GM21447 (cell line): ENCODE measurements at regions not wholly inside any gene's neighbourhood (a gene's known extent, or its start where the extent isn't known, plus 50 kb on each side); places are given as distances from the start of the nearest gene placed in this dataset.

Experiments used
- ATAC-seq: cut with Tn5 transposase; IDR thresholded peaks from one replicate; pipeline ENCODE4 v1.9.1; 2021; ENCODE audit not compliant: unreplicated experiment

DNA sequence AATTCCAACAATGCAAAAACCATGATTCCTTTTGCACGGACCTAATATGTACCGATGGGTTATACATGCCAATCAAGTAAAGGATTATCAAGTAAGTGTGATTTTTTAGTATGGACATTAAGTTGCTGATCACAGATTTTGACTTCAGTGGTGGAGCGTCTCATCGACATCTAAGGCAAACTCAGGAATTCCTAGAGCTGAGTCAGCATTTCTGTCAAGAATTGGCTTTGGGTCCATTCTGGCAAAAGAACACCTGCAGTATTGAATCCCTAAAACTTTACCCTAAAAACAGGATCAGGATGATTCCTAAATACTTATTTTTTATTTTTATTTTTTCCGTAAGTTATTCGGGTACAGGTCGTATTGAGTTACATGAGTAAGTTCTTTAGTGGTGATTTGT, 83.6 kb downstream of the HPGD start:
- no peak for ATAC-seq

GRCh38 chr4:174437749-174438148, 84.5 kb downstream of the HPGD start:
- ATAC-seq: no peak

DNA sequence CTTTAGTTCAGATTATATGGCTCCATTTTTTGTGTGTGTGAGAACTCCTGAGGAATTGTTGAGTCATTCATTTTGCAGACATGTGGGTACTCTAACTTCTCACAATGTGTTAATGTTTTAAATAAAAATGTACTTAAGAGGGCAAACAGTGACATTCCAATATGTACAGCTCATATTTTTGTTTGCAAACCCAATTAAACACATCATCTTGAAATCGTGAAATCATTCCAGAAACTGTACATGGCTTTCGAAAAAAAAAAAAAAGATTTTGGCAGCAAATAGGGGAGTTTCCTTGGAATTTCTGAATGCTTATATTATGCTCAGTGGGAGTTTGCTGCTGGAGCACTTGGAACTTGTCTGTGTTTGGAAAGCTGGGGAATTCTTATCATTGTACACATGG, 85.0 kb downstream of the HPGD start:
- ATAC-seq: no peak

- no peak for ATAC-seq
These were observed 85.9 kb downstream of the HPGD start for GRCh38 chr4:174436377-174436776.

DNA sequence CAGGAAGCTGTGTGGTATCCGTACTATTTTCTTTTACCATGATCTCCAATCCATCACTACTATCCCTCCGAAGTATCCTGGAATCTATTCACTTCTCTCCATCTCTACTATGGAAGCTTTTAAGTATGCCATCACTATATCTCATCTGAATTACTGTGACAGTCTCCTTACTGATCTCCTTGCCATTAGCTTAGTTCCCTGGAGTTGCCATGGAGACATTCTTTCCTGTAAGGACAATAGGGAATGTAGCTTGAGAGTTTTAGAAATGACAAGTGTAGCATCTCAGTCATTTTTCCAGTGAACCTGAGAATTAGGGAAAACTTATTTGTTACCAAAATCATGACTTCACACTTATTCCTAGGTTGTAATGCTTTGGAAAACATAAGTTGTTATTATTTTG, 86.3 kb downstream of the HPGD start:
- no peak for ATAC-seq

GRCh38 chr4:174434455-174434854, 87.8 kb downstream of the HPGD start:
- ATAC-seq: no peak

- no peak for ATAC-seq
These were observed 91.7 kb downstream of the HPGD start for GRCh38 chr4:174430576-174430975.

- ATAC-seq: no peak
These were observed 92.4 kb downstream of the HPGD start for GRCh38 chr4:174429701-174430410.

GRCh38 chr4:174427571-174428140, 94.6 kb downstream of the HPGD start:
- no peak for ATAC-seq

- ATAC-seq: no peak
These were observed 96.6 kb downstream of the HPGD start for GRCh38 chr4:174425669-174426068.

GRCh38 chr4:174423257-174423944, 98.9 kb downstream of the HPGD start:
- ATAC-seq: peak; percentile 72

GRCh38 chr4:174422893-174423256, 99.4 kb downstream of the HPGD start:
- ATAC-seq: no peak

DNA sequence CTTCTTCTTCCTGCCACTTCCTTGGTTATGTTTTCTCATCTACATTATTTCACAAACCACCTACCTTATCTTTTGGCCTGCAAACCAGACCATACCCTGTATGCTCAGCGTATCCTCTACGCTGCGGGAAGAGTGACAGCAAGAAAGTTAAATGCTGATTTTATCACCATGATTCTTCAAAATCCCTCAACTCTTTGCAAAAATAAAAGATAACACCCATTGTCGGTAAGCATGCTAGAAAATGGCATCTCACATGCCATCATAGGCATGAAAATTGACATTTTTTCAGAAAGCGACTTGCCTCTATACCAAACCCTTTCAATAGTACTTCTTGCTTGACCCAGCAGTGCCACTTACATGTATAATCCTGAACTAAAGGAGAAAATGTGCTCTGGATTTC, 102.0 kb downstream of the HPGD start:
- no peak for ATAC-seq

- no peak for ATAC-seq
These were observed 103.6 kb downstream of the HPGD start for GRCh38 chr4:174418640-174419212.

DNA sequence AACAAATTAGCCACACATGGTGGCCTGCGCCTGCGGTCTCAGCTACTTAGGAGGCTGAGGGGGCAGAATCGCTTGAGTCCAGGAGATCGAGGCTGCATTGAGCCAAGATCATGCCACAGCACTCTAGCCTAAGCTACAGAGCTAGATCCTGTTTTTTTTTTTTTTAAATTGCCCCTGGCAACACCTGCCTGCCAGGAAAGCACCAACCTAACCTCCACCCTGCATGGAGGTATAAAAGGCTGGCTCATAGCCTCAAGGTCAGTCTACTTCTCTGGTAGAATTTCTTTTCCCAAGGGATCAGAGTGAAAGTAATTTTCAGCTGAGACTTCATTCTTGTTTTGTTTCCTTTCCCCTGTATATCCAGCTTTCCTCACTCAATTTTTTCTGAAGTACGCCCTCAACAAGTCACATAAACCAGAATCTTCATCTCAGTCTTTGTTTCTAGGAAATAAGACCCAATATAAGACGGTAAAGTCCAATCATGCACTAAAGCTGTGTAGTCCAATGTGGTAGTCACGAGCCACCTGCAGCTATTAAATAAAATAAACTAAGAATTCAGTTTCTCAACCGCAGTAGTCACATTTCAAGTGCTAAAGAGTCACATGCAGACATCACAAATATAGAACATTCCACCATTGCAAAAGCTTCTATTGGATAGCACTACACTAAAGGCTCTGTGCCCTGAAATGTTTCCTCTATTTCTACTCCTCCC, 113.3 kb downstream of the HPGD start:
- ATAC-seq: no peak

DNA sequence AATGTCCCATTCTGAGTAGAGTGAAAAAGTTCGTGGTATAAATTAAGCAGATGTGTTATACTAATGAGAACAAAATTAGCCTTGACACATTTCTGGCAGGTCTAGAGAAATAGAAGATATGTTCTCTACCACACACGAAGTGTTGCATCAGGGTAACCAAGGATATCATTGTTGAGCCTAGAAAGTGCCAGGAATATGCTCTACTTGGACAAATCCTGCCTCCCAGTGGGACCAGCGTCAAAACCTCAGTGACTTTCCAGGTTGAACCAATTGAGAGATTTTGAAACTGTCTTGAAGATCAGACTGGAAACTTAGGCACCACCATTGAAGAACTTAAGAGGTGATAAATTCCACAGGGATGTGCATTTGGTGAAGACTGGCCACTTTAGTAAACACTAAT, 115.9 kb downstream of the HPGD start:
- no peak for ATAC-seq

GRCh38 chr4:174405923-174406322, 116.4 kb downstream of the HPGD start:
- no peak for ATAC-seq

- ATAC-seq: no peak
These were observed 117.6 kb downstream of the HPGD start for GRCh38 chr4:174404677-174405076.

DNA sequence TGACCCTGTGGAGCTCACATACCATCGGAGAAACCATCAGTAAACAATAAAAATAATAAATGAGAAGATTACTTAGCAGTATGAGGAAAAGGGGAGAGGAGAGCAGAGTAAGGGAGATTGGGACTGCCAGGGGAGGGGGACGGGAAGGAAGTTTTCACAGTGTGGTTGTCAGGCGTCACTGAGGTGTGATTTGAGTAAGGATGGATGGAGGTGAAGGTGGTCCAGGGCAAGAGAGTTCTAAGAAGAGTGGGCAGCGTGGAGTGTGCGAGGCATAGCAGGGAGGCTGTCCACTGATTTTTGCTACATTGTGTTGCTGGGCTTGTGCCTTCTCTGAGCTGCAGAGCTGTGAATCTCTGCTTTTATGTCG, 119.1 kb downstream of the HPGD start:
- no peak for ATAC-seq

DNA sequence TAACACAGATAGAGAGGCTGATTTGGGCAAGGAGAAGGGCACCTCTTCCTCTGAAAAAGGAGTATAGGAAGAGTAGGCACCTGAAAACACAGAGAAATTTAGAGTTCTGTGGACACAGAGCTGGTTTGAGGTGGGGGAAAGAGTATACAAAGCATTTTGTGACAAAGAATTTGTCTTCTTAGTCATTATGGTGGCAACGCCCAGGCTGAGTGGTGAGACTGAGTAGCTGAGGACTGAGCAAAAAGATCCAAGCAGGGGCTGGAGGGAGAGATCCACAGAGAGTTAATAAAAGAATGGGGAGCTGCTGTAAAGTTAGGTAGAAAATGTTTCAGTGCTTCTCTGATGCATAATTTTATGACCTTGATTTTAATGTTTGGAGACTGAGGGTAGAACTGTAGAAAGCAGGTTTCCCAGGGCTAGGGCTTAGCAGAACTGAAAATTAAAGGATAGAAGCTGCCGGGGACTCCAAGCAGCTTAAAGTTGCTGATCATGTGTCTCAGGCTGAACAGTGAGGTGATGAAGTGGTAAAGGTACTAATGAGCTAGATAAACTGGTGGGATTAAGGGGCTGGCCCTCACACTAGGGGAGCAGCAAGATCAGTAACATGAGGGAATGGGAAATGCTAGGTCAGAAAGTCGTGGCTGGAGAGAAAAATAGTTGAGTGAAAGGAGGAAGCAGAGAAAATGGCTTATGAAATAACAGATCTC, 118.9 kb downstream of the CEP44 start:
- ATAC-seq: no peak
